K562 (cell line): ENCODE measurements at regions not wholly inside any gene's neighbourhood (a gene's known extent, or its start where the extent isn't known, plus 50 kb on each side); places are given as distances from the start of the nearest gene placed in this dataset.
A peak's percentile ranks its signal among the peaks of the same experiment; 100 is the strongest.

Source experiments
- ATAC-seq: fragments of 200-7000 bp; cut with Tn5 transposase; 3 replicates; pipeline ENCODE4 v1.9.1; 2020; ENCODE audit warnings: moderate library complexity
- BruUV-seq: library from RNA; stranded (reverse); fragments of 400-500 nt; replicated peaks from 2 replicates; lab custom pipeline; 2021; lab: Mats Ljungman, UMichigan
- CTCF ChIA-PET: fragments of 300-600 bp; formaldehyde crosslinking; extraction: SDS; loops from one replicate; lab custom pipeline; 2021; ENCODE audit warnings: low intra/inter-chr PET ratio; lab: Yijun Ruan, JAX
- POLR2A ChIA-PET: fragments of 300-600, 350-650 bp; sonication (Branson Sonifier 250); formaldehyde crosslinking; extraction: SDS; loops from one replicate; lab custom pipeline; 2021; ENCODE audit warnings: antibody characterized with exemption, inconsistent platforms; lab: Yijun Ruan, JAX
- DNase-seq, 4 experiments: peaks; one replicate each; pipeline versions ENCODE4 v3.0.0 to v3.0.0-alpha.2; 2011 to 2018; ENCODE audit warnings: low spot score in 3 of 4, mixed read lengths in 3 of 4; ENCODE audit errors: extremely low read depth in 1 of 4
- FAIRE-seq: peaks from 2 replicates; lab custom pipeline; 2011; peaks lifted over from hg19 to GRCh38; lab: Jason Lieb, UNC
- H2AFZ ChIP-seq: 2 replicates; pipeline ENCODE4 v1.6.0; 2011; ENCODE audit warnings: low read depth, low read length, control low read depth, inconsistent platforms
- H3K27ac ChIP-seq: fragments of 200-600 bp; 3 replicates; pipeline ENCODE4 v1.8.0; 2011; ENCODE audit warnings: low read depth, mild to moderate bottlenecking, control low read depth, inconsistent platforms, low read length, moderate library complexity, mixed read lengths; ENCODE audit errors: extremely low read depth
- H3K27me3 ChIP-seq, 2 experiments: fragments of 300-600 bp in 1 of 2; 2 replicates in 1 of 2; 3 replicates in 1 of 2; pipeline versions ENCODE4 v1.6.0 to v1.8.0; 2011; ENCODE audit warnings: inconsistent platforms in 2 of 2, low read length in 2 of 2, mild to moderate bottlenecking in 1 of 2, mixed read lengths in 1 of 2, moderate library complexity in 1 of 2; ENCODE audit not compliant: control insufficient read depth in 2 of 2, insufficient read depth in 2 of 2
- H3K36me3 ChIP-seq: fragments of 300-600 bp; 3 replicates; pipeline ENCODE4 v1.8.0; 2011; ENCODE audit warnings: mild to moderate bottlenecking, low read length, inconsistent platforms; ENCODE audit not compliant: control insufficient read depth, insufficient read depth
- H3K4me1 ChIP-seq, 2 experiments: fragments of 200-600 bp in 1 of 2; replicated peaks in 1 of 2; 2 replicates in 1 of 2; 3 replicates in 1 of 2; pipeline versions ENCODE4 v1.5.1 to v1.8.0; 2011; ENCODE audit warnings: inconsistent platforms in 2 of 2, low read length in 2 of 2, mild to moderate bottlenecking in 1 of 2, mixed read lengths in 1 of 2, moderate library complexity in 1 of 2; ENCODE audit not compliant: control insufficient read depth in 2 of 2, insufficient read depth in 2 of 2
- H3K4me2 ChIP-seq: 2 replicates; pipeline ENCODE4 v1.6.1; 2011; ENCODE audit warnings: low read length, control low read depth, inconsistent platforms, mixed read lengths; ENCODE audit not compliant: insufficient read depth
- H3K4me3 ChIP-seq: fragments of 200-600 bp; sonication (generic), shearing (Covaris generic); 2 replicates; pipeline ENCODE4 v1.5.1; 2016; ENCODE audit warnings: control low read depth, inconsistent platforms
- H3K79me2 ChIP-seq: fragments of 200-600 bp; 3 replicates; pipeline ENCODE4 v1.8.0; 2011; ENCODE audit warnings: low read length, inconsistent platforms; ENCODE audit not compliant: control insufficient read depth, insufficient read depth
- H3K9ac ChIP-seq, 2 experiments: 2 replicates each; pipeline versions ENCODE4 v1.6.0 to v1.6.1; 2011; ENCODE audit warnings: low read depth in 2 of 2, low read length in 2 of 2, control low read depth in 1 of 2, inconsistent platforms in 1 of 2, mild to moderate bottlenecking in 1 of 2, mixed read lengths in 1 of 2; ENCODE audit not compliant: insufficient read depth in 1 of 2
- H3K9me1 ChIP-seq: one replicate; pipeline ENCODE4 v1.6.0; 2011; ENCODE audit warnings: inconsistent platforms, mild to moderate bottlenecking, low read length, moderate library complexity; ENCODE audit not compliant: control insufficient read depth, insufficient read depth
- H3K9me3 ChIP-seq: replicated peaks from 2 replicates; pipeline ENCODE4 v1.5.1; 2011; ENCODE audit warnings: low read depth, low read length, inconsistent platforms; ENCODE audit not compliant: control insufficient read depth, insufficient read depth
- H4K20me1 ChIP-seq: replicated peaks from 2 replicates; pipeline ENCODE4 v1.6.1; 2011; ENCODE audit warnings: low read length, inconsistent platforms, mixed read lengths; ENCODE audit not compliant: control insufficient read depth, insufficient read depth
- FOS ChIP-seq: IDR thresholded peaks from 3 replicates; pipeline ENCODE4 v1.6.1; 2011; ENCODE audit not compliant: insufficient read length; ENCODE audit errors: extremely low read depth
- GATAD2B ChIP-seq: fragments of 450-650 bp; IDR thresholded peaks from 2 replicates; pipeline ENCODE4 v1.6.1; 2017; ENCODE audit warnings: mild to moderate bottlenecking, borderline replicate concordance
- KAT2B ChIP-seq: IDR thresholded peaks from one replicate; pipeline ENCODE4 v1.6.1; 2012; ENCODE audit warnings: low read depth, mild to moderate bottlenecking, control low read depth, inconsistent platforms, low read length, moderate library complexity
- MEF2D ChIP-seq: conservative IDR thresholded peaks from 2 replicates; pipeline ENCODE4 v1.6.1; 2016; ENCODE audit warnings: low read depth, missing genetic modification characterization, missing compliant biosample characterization
- RNF219 ChIP-seq: fragments of 250-450 bp; sonication (Bioruptor Pico); IDR thresholded peaks from 2 replicates; pipeline ENCODE4 v1.5.0; 2022; ENCODE audit warnings: mild to moderate bottlenecking
- SMAD1 ChIP-seq: fragments of 150-350 bp; IDR thresholded peaks from 2 replicates; pipeline ENCODE4 v1.6.1; 2014; ENCODE audit warnings: low read length, low read depth; ENCODE audit not compliant: partially characterized antibody
- ZBTB5 ChIP-seq: fragments of 450-650 bp; IDR thresholded peaks from 2 replicates; pipeline ENCODE4 v1.6.1; 2017; ENCODE audit warnings: antibody characterized with exemption
- ZFP36 ChIP-seq: fragments of 150-350 bp; IDR thresholded peaks from 2 replicates; pipeline ENCODE4 v1.6.1; 2018; ENCODE audit warnings: low read length, low read depth; ENCODE audit not compliant: partially characterized antibody
- ZNF347 ChIP-seq: fragments of 450-650 bp; formaldehyde crosslinking; IDR thresholded peaks from 2 replicates; pipeline ENCODE4 v1.4.0; 2020; ENCODE audit warnings: low read depth, mild to moderate bottlenecking, moderate library complexity
- WGBS: fragments of 100-300 bp; shearing (Covaris generic); methylation state at CpG from one replicate; pipeline ENCODE4 v1.1.6; 2016; ENCODE audit warnings: low coverage, mixed read lengths; ENCODE audit not compliant: insufficient coverage; ENCODE audit errors: missing lambda C conversion rate; 5-methylcytosine and 5-hydroxymethylcytosine counted together
- in situ Hi-C: fragments of 300-500 bp; cut with MboI; formaldehyde crosslinking; loops from 4 replicates; pipeline ENCODE4 v1.15.0; 2018; ENCODE audit warnings: inconsistent platforms, mixed read lengths
- intact Hi-C: fragments of 100-400 bp; cut with micrococcal nuclease; formaldehyde crosslinking; loops from 2 replicates; pipeline ENCODE4 v1.14.2; 2022
- TF ChIP-seq, protein P1 (sequence below): fragments of 250-450 bp; sonication (Bioruptor Pico); IDR thresholded peaks from 2 replicates; pipeline ENCODE4 v1.8.0; 2021; ENCODE audit warnings: mild to moderate bottlenecking, moderate library complexity

GRCh38 chr18:29605365-29605764, 1428.4 kb upstream of the CDH2 start:
- TF ChIP-seq MEF2D (tag) (no peak), ZFP36 (peak; percentile 33)
- TF ChIP-seq, protein P1, sequence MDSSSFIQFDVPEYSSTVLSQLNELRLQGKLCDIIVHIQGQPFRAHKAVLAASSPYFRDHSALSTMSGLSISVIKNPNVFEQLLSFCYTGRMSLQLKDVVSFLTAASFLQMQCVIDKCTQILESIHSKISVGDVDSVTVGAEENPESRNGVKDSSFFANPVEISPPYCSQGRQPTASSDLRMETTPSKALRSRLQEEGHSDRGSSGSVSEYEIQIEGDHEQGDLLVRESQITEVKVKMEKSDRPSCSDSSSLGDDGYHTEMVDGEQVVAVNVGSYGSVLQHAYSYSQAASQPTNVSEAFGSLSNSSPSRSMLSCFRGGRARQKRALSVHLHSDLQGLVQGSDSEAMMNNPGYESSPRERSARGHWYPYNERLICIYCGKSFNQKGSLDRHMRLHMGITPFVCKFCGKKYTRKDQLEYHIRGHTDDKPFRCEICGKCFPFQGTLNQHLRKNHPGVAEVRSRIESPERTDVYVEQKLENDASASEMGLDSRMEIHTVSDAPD (CRISPR knock-in tag): no peak
- in situ Hi-C loops (no loop called here), intact Hi-C loops (no loop called here)
- 0% methylated on average over 1 of the region's 1 CpG for WGBS
- Histone ChIP-seq H3K36me3 (no peaks in the 10 kb centered on the region), H4K20me1 (no peaks in the 10 kb centered on the region), H3K27ac (no peak overlapping the region), H3K9ac (no peak overlapping the region), H3K27me3 (no peaks in the 10 kb centered on the region), H3K4me1 (no peaks in the 10 kb centered on the region), H3K9me1 (no peaks in the 10 kb centered on the region), H2AFZ (no peak overlapping the region), H3K9me3 (no peaks in the 10 kb centered on the region; the same call in 1 of the 2 replicates), H3K4me2 (no peak overlapping the region), H3K79me2 (no peaks in the 10 kb centered on the region), H3K4me3 (no peak overlapping the region)
- CTCF ChIA-PET: no interaction called here
- POLR2A ChIA-PET: no interaction called here
- FAIRE-seq (no peak), DNase-seq (no peak), ATAC-seq (no peak)
- BruUV-seq: no TSS peak

GRCh38 chr18:29596959-29597358, 1420.0 kb upstream of the CDH2 start:
- H3K9me3 ChIP-seq: no peaks in the 10 kb centered on the region
- no peak overlapping the region for H3K4me2 ChIP-seq
- no peaks in the 10 kb centered on the region for H3K36me3 ChIP-seq
- H3K4me1 ChIP-seq: no peaks in the 10 kb centered on the region
- DNase-seq (no peak), ATAC-seq (no peak), FAIRE-seq (no peak)
- in situ Hi-C loops: no loop called here
- CTCF ChIA-PET: no interaction called here
- POLR2A ChIA-PET: no interaction called here
- no peaks in the 10 kb centered on the region for H4K20me1 ChIP-seq
- no peak overlapping the region for H3K27ac ChIP-seq
- H3K79me2 ChIP-seq: no peaks in the 10 kb centered on the region
- intact Hi-C loops: no loop called here
- no peaks in the 10 kb centered on the region for H3K27me3 ChIP-seq
- H3K9me1 ChIP-seq: no peaks in the 10 kb centered on the region
- H3K4me3 ChIP-seq: no peak overlapping the region
- no peak overlapping the region for H3K9ac ChIP-seq
- no peak overlapping the region for H2AFZ ChIP-seq
- BruUV-seq: no TSS peak
- WGBS: 3% methylated on average over 5 of the region's 5 CpGs
- TF ChIP-seq FOS (no peak), ZNF347 (CRISPR knock-in tag) (no peak), KAT2B (no peak), SMAD1 (no peak), GATAD2B (no peak), RNF219 (no peak), ZBTB5 (no peak)
